GM13976 (cell line): ENCODE measurements at regions not wholly inside any gene's neighbourhood (a gene's known extent, or its start where the extent isn't known, plus 50 kb on each side); places are given as distances from the start of the nearest gene placed in this dataset.

Experiments used
- DNase-seq: peaks from one replicate; pipeline ENCODE4 v3.0.0; 2012; ENCODE audit warnings: low spot score
- CTCF ChIP-seq: IDR thresholded peaks from 2 replicates; pipeline ENCODE4 v1.5.1; 2012; ENCODE audit warnings: borderline replicate concordance, mild to moderate bottlenecking; ENCODE audit not compliant: insufficient read depth; ENCODE audit errors: extremely low read depth, missing control alignments, control extremely low read depth
- in situ Hi-C: fragments of 300-500 bp; cut with MboI; formaldehyde crosslinking; loops from one replicate; pipeline ENCODE4 v1.12.0; 2022; ENCODE audit warnings: low sequenced_read_pairs, mixed read lengths, inconsistent platforms; ENCODE audit not compliant: unreplicated experiment

- no peak for DNase-seq
- in situ Hi-C loops: no loop called here
- no peak for TF ChIP-seq CTCF
Measured at GRCh38 chr4:126838941-126839679, 793.6 kb upstream of the INTU start.

GRCh38 chr4:126843492-126844067 is 789.2 kb upstream of the INTU start:
- in situ Hi-C loops: no loop called here
- no peak for DNase-seq
- no peak for TF ChIP-seq CTCF

- no peak for DNase-seq
- in situ Hi-C loops: no loop called here
- TF ChIP-seq CTCF: no peak
Measured at GRCh38 chr4:126850286-126850685, 782.5 kb upstream of the INTU start.

GRCh38 chr4:126851391-126851790 is 781.4 kb upstream of the INTU start:
- no peak for TF ChIP-seq CTCF
- in situ Hi-C loops: no loop called here
- DNase-seq: no peak

GRCh38 chr4:126853715-126854114 is 779.0 kb upstream of the INTU start:
- DNase-seq: no peak
- in situ Hi-C loops: no loop called here
- TF ChIP-seq CTCF: no peak

GRCh38 chr4:126856906-126857305 is 775.9 kb upstream of the INTU start:
- no peak for TF ChIP-seq CTCF
- no peak for DNase-seq
- in situ Hi-C loops: no loop called here
